ENCODE measurements at regions not wholly inside any gene's neighbourhood (a gene's known extent, or its start where the extent isn't known, plus 50 kb on each side); places are given as distances from the start of the nearest gene placed in this dataset.

GRCh38 chr20:50340541-50340940 is 149.9 kb downstream of the CEBPB start:
- TF ChIP-seq, protein P1, sequence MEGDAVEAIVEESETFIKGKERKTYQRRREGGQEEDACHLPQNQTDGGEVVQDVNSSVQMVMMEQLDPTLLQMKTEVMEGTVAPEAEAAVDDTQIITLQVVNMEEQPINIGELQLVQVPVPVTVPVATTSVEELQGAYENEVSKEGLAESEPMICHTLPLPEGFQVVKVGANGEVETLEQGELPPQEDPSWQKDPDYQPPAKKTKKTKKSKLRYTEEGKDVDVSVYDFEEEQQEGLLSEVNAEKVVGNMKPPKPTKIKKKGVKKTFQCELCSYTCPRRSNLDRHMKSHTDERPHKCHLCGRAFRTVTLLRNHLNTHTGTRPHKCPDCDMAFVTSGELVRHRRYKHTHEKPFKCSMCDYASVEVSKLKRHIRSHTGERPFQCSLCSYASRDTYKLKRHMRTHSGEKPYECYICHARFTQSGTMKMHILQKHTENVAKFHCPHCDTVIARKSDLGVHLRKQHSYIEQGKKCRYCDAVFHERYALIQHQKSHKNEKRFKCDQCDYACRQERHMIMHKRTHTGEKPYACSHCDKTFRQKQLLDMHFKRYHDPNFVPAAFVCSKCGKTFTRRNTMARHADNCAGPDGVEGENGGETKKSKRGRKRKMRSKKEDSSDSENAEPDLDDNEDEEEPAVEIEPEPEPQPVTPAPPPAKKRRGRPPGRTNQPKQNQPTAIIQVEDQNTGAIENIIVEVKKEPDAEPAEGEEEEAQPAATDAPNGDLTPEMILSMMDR (IDR thresholded peaks at IDR 0.05; ENCODE audit: insufficient read depth, low read length, poor library complexity, severe bottlenecking): no peak
- H3K36me3 ChIP-seq (ENCODE audit: control insufficient read depth, insufficient read depth, low read length): no peaks in the 10 kb centered on the region
- H3K4me3 ChIP-seq (replicated peaks; ENCODE audit: low read depth, low read length): no peak overlapping the region
- no peaks in the 10 kb centered on the region for H3K27me3 ChIP-seq (replicated peaks; ENCODE audit: control insufficient read depth, insufficient read depth, low read length)
- no peak for DNase-seq (ENCODE audit: extremely low read depth, insufficient read length)

- TF ChIP-seq, protein P1 (IDR thresholded peaks at IDR 0.05; ENCODE audit: insufficient read depth, low read length, poor library complexity, severe bottlenecking): no peak
- Histone ChIP-seq H3K4me3 (replicated peaks; ENCODE audit: low read depth, low read length) (no peak overlapping the region), H3K36me3 (ENCODE audit: control insufficient read depth, insufficient read depth, low read length) (no peaks in the 10 kb centered on the region), H3K27me3 (replicated peaks; ENCODE audit: control insufficient read depth, insufficient read depth, low read length) (no peaks in the 10 kb centered on the region)
- DNase-seq (ENCODE audit: extremely low read depth, insufficient read length): no peak
These were observed 150.4 kb downstream of the CEBPB start for GRCh38 chr20:50341050-50341449.

DNA sequence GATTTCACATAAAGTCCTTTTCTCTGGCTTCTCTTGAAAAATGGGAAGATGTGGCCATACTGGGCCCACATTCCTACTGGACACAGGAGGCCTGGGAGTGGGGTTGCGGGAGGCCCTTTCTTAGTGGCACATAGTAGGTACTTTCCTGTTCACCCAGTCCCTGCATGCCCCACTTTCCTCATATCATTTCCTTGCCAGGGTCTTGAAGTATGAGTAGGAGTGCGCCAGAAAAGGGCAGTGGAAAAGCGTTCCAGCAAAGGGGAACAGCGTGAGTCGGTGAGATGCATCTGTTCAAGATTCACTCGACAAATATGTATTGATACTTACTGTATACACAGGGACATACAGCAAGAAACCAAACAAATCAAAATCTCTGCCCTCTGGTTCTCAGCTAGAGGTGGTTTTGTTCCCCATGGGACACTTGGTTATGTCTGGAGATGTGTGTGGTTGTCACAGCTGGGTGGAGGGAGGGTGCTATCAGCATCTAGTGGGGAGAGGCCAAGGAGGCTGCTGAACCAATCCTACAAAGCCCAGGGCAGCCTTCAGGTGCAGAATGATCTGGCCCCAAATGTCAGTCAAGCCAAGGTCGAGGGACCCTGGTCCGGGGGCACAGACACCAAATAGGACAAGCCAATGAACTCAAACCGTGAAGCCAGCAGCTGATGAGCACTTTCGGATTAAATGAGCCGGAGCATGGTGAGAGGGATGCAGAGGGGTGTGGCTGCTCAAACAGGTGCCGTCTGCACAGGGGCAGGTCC is 151.4 kb downstream of the CEBPB start:
- H3K36me3 ChIP-seq (ENCODE audit: control insufficient read depth, insufficient read depth, low read length): no peaks in the 10 kb centered on the region
- H3K4me3 ChIP-seq (replicated peaks; ENCODE audit: low read depth, low read length): no peak overlapping the region
- H3K27me3 ChIP-seq (replicated peaks; ENCODE audit: control insufficient read depth, insufficient read depth, low read length): no peaks in the 10 kb centered on the region
- TF ChIP-seq, protein P1 (IDR thresholded peaks at IDR 0.05; ENCODE audit: insufficient read depth, low read length, poor library complexity, severe bottlenecking): no peak
- no peak for DNase-seq (ENCODE audit: extremely low read depth, insufficient read length)

DNA sequence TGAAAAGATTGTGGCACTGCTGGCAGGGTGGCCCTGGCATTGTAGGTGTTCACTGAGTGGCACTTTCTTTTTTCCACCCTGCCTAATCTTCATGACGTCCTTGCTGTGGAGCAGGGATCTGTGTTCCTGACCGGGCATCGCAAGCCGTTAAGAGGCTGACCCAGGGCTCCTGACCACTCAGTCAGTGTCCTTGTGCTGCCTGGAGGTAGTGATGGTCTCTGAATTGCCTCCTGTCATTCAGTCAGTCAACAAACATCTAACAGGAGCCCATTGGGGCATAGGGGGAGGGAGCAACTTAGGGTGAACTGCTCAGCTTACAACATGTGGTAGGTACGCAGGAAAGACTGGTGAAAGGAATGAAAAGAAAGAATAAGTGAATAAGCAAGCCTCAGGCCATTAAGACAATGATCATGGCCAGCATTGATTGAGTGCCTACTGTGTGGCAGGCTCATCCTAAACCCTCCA is 152.0 kb downstream of the CEBPB start:
- H3K36me3 ChIP-seq (ENCODE audit: control insufficient read depth, insufficient read depth, low read length): no peaks in the 10 kb centered on the region
- no peak overlapping the region for H3K4me3 ChIP-seq (replicated peaks; ENCODE audit: low read depth, low read length)
- no peaks in the 10 kb centered on the region for H3K27me3 ChIP-seq (replicated peaks; ENCODE audit: control insufficient read depth, insufficient read depth, low read length)
- TF ChIP-seq, protein P1 (IDR thresholded peaks at IDR 0.05; ENCODE audit: insufficient read depth, low read length, poor library complexity, severe bottlenecking): no peak
- DNase-seq (ENCODE audit: extremely low read depth, insufficient read length): no peak

DNA sequence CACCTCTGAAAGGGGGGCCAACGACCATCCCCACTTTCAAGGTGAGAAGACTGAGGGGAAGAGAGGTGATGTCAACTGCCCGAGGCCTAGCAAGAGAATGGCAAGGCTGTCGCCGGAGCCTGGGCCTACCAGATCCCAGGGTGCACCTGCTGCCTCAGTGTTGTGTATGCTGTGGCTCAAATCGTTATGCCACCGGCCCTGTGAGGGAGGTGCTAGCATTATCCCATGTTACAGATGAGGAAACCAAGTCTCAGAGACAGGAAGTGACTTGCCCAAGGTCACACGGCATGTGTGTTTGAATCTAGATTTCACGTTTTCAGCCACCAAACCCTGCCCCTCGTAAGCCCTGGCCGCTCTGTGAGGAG is 152.5 kb downstream of the CEBPB start:
- no peak for DNase-seq (ENCODE audit: extremely low read depth, insufficient read length)
- Histone ChIP-seq H3K4me3 (replicated peaks; ENCODE audit: low read depth, low read length) (no peak overlapping the region), H3K36me3 (ENCODE audit: control insufficient read depth, insufficient read depth, low read length) (no peaks in the 10 kb centered on the region), H3K27me3 (replicated peaks; ENCODE audit: control insufficient read depth, insufficient read depth, low read length) (no peaks in the 10 kb centered on the region)
- TF ChIP-seq, protein P1 (IDR thresholded peaks at IDR 0.05; ENCODE audit: insufficient read depth, low read length, poor library complexity, severe bottlenecking): no peak
